HEK293T (cell line): ENCODE measurements at regions not wholly inside any gene's neighbourhood (a gene's known extent, or its start where the extent isn't known, plus 50 kb on each side); places are given as distances from the start of the nearest gene placed in this dataset.

Experiments
- BHLHE40 ChIP-seq: fragments of 450-650 bp; IDR thresholded peaks from 2 replicates; pipeline ENCODE4 v1.6.1; 2016; ENCODE audit warnings: mild to moderate bottlenecking, moderate library complexity, borderline replicate concordance
- CTBP1 ChIP-seq: fragments of 450-650 bp; IDR thresholded peaks from 2 replicates; pipeline ENCODE4 v1.6.1; 2016; ENCODE audit warnings: borderline replicate concordance
- ELF4 ChIP-seq: fragments of 450-650 bp; IDR thresholded peaks from 2 replicates; pipeline ENCODE4 v1.6.1; 2017; ENCODE audit warnings: antibody characterized with exemption
- FOXA1 ChIP-seq: fragments of 450-650 bp; IDR thresholded peaks from 2 replicates; pipeline ENCODE4 v1.6.1; 2016; ENCODE audit warnings: mild to moderate bottlenecking
- FOXM1 ChIP-seq: fragments of 450-650 bp; IDR thresholded peaks from 2 replicates; pipeline ENCODE4 v1.6.1; 2017; ENCODE audit warnings: mild to moderate bottlenecking, borderline replicate concordance
- HDGF ChIP-seq: fragments of 450-650 bp; IDR thresholded peaks from 2 replicates; pipeline ENCODE4 v1.6.1; 2017; ENCODE audit warnings: antibody characterized with exemption, borderline replicate concordance
- L3MBTL2 ChIP-seq: fragments of 450-650 bp; conservative IDR thresholded peaks from 2 replicates; pipeline ENCODE4 v1.6.1; 2016; ENCODE audit warnings: mild to moderate bottlenecking
- LEF1 ChIP-seq: fragments of 450-650 bp; IDR thresholded peaks from 2 replicates; pipeline ENCODE4 v1.6.1; 2017; ENCODE audit warnings: mild to moderate bottlenecking, borderline replicate concordance
- NFRKB ChIP-seq: fragments of 450-650 bp; IDR thresholded peaks from 2 replicates; pipeline ENCODE4 v1.6.1; 2016; ENCODE audit warnings: mild to moderate bottlenecking, moderate library complexity
- SP1 ChIP-seq: fragments of 450-650 bp; IDR thresholded peaks from 2 replicates; pipeline ENCODE4 v1.6.1; 2017
- SUZ12 ChIP-seq: fragments of 450-650 bp; IDR thresholded peaks from 2 replicates; pipeline ENCODE4 v1.6.1; 2016; ENCODE audit warnings: mild to moderate bottlenecking
- TARDBP ChIP-seq: fragments of 450-650 bp; IDR thresholded peaks from 2 replicates; pipeline ENCODE4 v1.6.1; 2016
- TF ChIP-seq, protein P1 (sequence below): fragments of 450-650 bp; IDR thresholded peaks from 2 replicates; pipeline ENCODE4 v1.6.1; 2016

DNA sequence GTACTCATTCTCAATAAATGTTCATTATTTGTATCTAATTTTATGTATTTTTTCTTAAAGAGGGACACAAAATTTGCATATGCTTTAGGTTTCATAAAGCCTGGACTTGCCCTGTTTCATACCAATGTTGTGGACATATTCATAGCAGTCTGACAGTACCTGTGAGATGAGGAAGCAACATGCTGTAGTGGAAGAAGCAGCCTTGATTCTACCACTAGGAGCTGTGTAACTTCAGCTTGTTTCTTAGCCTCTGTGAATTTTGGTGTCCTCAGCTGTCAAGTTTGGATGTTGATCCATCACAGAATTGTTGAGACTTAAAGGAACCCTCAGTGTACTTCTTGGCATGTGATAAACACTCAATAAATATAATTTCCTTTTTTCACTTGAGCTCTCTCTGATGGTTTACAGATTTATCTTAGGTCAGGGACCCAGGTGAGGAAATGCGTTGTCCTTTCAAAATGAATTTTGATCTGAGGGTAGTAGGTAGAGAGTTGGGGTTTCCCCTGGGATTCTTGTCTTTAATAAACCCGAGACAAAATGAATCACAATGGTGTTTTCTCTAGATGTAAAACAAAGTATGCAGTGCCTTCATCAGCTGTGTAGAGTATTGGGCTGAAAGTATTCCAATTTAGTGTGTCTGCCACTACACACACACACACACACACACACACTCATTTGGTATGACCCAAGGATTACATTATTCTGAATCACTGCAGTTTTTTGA, 152.1 kb downstream of the KCNRG start:
- TF ChIP-seq SP1 (no peak), FOXA1 (no peak), TARDBP (no peak), HDGF (no peak), SUZ12 (no peak), CTBP1 (no peak), FOXM1 (no peak), ELF4 (no peak), L3MBTL2 (no peak), BHLHE40 (no peak), NFRKB (no peak), LEF1 (no peak)
- TF ChIP-seq, protein P1, sequence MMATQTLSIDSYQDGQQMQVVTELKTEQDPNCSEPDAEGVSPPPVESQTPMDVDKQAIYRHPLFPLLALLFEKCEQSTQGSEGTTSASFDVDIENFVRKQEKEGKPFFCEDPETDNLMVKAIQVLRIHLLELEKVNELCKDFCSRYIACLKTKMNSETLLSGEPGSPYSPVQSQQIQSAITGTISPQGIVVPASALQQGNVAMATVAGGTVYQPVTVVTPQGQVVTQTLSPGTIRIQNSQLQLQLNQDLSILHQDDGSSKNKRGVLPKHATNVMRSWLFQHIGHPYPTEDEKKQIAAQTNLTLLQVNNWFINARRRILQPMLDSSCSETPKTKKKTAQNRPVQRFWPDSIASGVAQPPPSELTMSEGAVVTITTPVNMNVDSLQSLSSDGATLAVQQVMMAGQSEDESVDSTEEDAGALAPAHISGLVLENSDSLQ: no peak
